Gastroesophageal sphincter (tissue), 3 donors: ENCODE measurements at regions not wholly inside any gene's neighbourhood (a gene's known extent, or its start where the extent isn't known, plus 50 kb on each side); places are given as distances from the start of the nearest gene placed in this dataset.

Source experiments
- CTCF ChIP-seq, 4 experiments: fragments of 200-600 bp in 2 of 4; fragments of 450-650 bp in 2 of 4; sonication (generic) in 1 of 4; IDR thresholded peaks; one replicate each; pipeline ENCODE4 v1.5.1; 2017 to 2019; ENCODE audit warnings: antibody characterized with exemption in 4 of 4, mild to moderate bottlenecking in 2 of 4, moderate library complexity in 2 of 4
- EP300 ChIP-seq: sonication (generic); formaldehyde crosslinking; IDR thresholded peaks from one replicate; pipeline ENCODE4 v1.6.1; 2017; ENCODE audit warnings: antibody characterized with exemption, mild to moderate bottlenecking
- POLR2A ChIP-seq, 2 donors: fragments of 450-650 bp; IDR thresholded peaks; one replicate each; pipeline ENCODE4 v1.6.1; 2017; ENCODE audit warnings: antibody characterized with exemption in 2 of 2, mild to moderate bottlenecking in 2 of 2, moderate library complexity in 1 of 2
- POLR2AphosphoS5 ChIP-seq: sonication (generic); formaldehyde crosslinking; IDR thresholded peaks from one replicate; pipeline ENCODE4 v1.6.1; 2017; ENCODE audit warnings: antibody characterized with exemption

GRCh38 chr13:73585236-73585635 lies 526.4 kb downstream of the KLF5 start:
- TF ChIP-seq CTCF (IDR thresholded peaks at IDR 0.05) (no peak), POLR2A (IDR thresholded peaks at IDR 0.05) (no peak), EP300 (no peak), POLR2AphosphoS5 (no peak)
